ENCODE measurements at regions not wholly inside any gene's neighbourhood (a gene's known extent, or its start where the extent isn't known, plus 50 kb on each side); places are given as distances from the start of the nearest gene placed in this dataset.
"Not testable (repeated sequence)": the region's sequence is repeated elsewhere in the genome, so short reads cannot be mapped to it uniquely, and the experiment has no call there.

DNA sequence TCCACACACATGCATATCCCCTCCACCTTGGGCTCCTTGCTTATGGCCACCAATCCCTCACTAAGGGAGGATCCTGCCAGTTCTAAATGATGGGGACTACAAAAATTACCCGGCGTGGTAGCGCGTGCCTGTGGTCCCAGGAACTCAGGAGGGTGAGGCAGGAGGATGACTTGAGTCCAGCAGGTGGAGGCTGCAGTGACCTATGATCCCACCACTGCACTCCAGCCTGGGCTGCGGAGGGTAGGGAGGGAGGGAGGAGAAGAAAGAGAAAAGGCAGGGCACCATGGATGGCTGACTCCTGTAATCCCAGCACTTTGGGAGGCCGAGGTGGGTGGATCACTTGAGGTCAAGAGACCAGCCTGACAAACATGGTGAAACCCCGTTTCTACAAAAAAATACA is 66.0 kb upstream of the SPN start:
- TF ChIP-seq, protein P1, sequence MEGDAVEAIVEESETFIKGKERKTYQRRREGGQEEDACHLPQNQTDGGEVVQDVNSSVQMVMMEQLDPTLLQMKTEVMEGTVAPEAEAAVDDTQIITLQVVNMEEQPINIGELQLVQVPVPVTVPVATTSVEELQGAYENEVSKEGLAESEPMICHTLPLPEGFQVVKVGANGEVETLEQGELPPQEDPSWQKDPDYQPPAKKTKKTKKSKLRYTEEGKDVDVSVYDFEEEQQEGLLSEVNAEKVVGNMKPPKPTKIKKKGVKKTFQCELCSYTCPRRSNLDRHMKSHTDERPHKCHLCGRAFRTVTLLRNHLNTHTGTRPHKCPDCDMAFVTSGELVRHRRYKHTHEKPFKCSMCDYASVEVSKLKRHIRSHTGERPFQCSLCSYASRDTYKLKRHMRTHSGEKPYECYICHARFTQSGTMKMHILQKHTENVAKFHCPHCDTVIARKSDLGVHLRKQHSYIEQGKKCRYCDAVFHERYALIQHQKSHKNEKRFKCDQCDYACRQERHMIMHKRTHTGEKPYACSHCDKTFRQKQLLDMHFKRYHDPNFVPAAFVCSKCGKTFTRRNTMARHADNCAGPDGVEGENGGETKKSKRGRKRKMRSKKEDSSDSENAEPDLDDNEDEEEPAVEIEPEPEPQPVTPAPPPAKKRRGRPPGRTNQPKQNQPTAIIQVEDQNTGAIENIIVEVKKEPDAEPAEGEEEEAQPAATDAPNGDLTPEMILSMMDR (IDR thresholded peaks at IDR 0.05; ENCODE audit: low read depth, low read length, missing input control), result not testable (repeated sequence)
- not testable (repeated sequence) for TF ChIP-seq FOXA2 (IDR thresholded peaks at IDR 0.05); JUND (IDR thresholded peaks at IDR 0.05); EGR1 (IDR thresholded peaks at IDR 0.05; ENCODE audit: low read depth in 2 of 2); YY1 (IDR thresholded peaks at IDR 0.05)
- TF ChIP-seq, protein P2, sequence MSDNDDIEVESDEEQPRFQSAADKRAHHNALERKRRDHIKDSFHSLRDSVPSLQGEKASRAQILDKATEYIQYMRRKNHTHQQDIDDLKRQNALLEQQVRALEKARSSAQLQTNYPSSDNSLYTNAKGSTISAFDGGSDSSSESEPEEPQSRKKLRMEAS (IDR thresholded peaks at IDR 0.05), result not testable (repeated sequence)

Measured in liver (tissue), 3 donors.